Neural cell (in vitro differentiated cells): ENCODE measurements at regions not wholly inside any gene's neighbourhood (a gene's known extent, or its start where the extent isn't known, plus 50 kb on each side); places are given as distances from the start of the nearest gene placed in this dataset.

Experiments
- H2AFZ ChIP-seq: fragments of 200-600, 300-800 bp; sonication (generic), shearing (Covaris generic); 2 replicates; pipeline ENCODE4 v1.6.0; 2014; ENCODE audit warnings: low read depth, mild to moderate bottlenecking, antibody characterized with exemption, low read length, moderate library complexity
- H3F3A ChIP-seq: fragments of 200-600 bp; shearing (Covaris generic); 2 replicates; pipeline ENCODE4 v1.6.1; 2016; ENCODE audit warnings: mild to moderate bottlenecking, moderate library complexity, mixed read lengths, antibody characterized with exemption, low read length; ENCODE audit not compliant: insufficient read depth, poor library complexity, severe bottlenecking
- H3K27ac ChIP-seq: fragments of 200-600, 300-800 bp; sonication (generic), shearing (Covaris generic); 2 replicates; pipeline ENCODE4 v1.5.1; 2014; ENCODE audit warnings: mild to moderate bottlenecking, low read length, moderate library complexity
- H3K27me3 ChIP-seq: fragments of 300-800, 200-600 bp; sonication (generic), shearing (Covaris generic); 2 replicates; pipeline ENCODE4 v1.6.0; 2014; ENCODE audit warnings: mild to moderate bottlenecking, low read depth, low read length, moderate library complexity; ENCODE audit not compliant: insufficient read depth
- H3K36me3 ChIP-seq: fragments of 300-800, 200-600 bp; sonication (generic), shearing (Covaris generic); 2 replicates; pipeline ENCODE4 v1.5.1; 2014; ENCODE audit warnings: mild to moderate bottlenecking, antibody characterized with exemption, low read length, moderate library complexity; ENCODE audit not compliant: insufficient read depth
- H3K4me2 ChIP-seq: fragments of 300-800, 200-600 bp; sonication (generic), shearing (Covaris generic); 2 replicates; pipeline ENCODE4 v1.6.0; 2014; ENCODE audit warnings: mild to moderate bottlenecking, low read length
- H3K4me3 ChIP-seq: fragments of 300-800, 200-600 bp; sonication (generic), shearing (Covaris generic); 2 replicates; pipeline ENCODE4 v1.5.1; 2014; ENCODE audit warnings: mild to moderate bottlenecking, low read length, moderate library complexity
- H3K79me2 ChIP-seq: fragments of 200-600 bp; shearing (Covaris generic); replicated peaks from 2 replicates; pipeline ENCODE4 v1.6.0; 2014; ENCODE audit warnings: mild to moderate bottlenecking, low read length, moderate library complexity; ENCODE audit not compliant: insufficient read depth
- H3K9ac ChIP-seq: fragments of 300-800, 200-600 bp; sonication (generic), shearing (Covaris generic); 2 replicates; pipeline ENCODE4 v1.6.1; 2016; ENCODE audit warnings: mild to moderate bottlenecking, low read length, mixed read lengths
- H3K9me2 ChIP-seq: fragments of 200-600 bp; shearing (Covaris generic); 2 replicates; pipeline ENCODE4 v1.6.1; 2016; ENCODE audit warnings: mild to moderate bottlenecking, low read length, mixed read lengths; ENCODE audit not compliant: insufficient read depth
- H3K9me3 ChIP-seq: fragments of 200-600, 300-800 bp; sonication (generic), shearing (Covaris generic); 2 replicates; pipeline ENCODE4 v1.6.1; 2016; ENCODE audit warnings: mild to moderate bottlenecking, mixed run types, low read length, moderate library complexity, mixed read lengths
- H4K20me1 ChIP-seq: fragments of 200-600 bp; shearing (Covaris generic); 2 replicates; pipeline ENCODE4 v1.6.1; 2016; ENCODE audit warnings: mild to moderate bottlenecking, mixed run types; ENCODE audit not compliant: insufficient read depth
- CTCF ChIP-seq: fragments of 450-650 bp; IDR thresholded peaks from 2 replicates; pipeline ENCODE4 v1.5.1; 2014; ENCODE audit warnings: antibody characterized with exemption, mild to moderate bottlenecking, moderate library complexity; ENCODE audit not compliant: poor library complexity, severe bottlenecking
- EP300 ChIP-seq: fragments of 450-650 bp; conservative IDR thresholded peaks from 2 replicates; pipeline ENCODE4 v1.6.1; 2014; ENCODE audit warnings: antibody characterized with exemption, mild to moderate bottlenecking, moderate library complexity; ENCODE audit not compliant: poor library complexity, severe bottlenecking
- EZH2 ChIP-seq: fragments of 200-600, 300-800 bp; shearing (Covaris generic), sonication (generic); IDR thresholded peaks from 2 replicates; pipeline ENCODE4 v1.6.1; 2014; ENCODE audit warnings: antibody characterized with exemption, low read length, borderline replicate concordance, mild to moderate bottlenecking; ENCODE audit not compliant: insufficient read depth, poor library complexity, severe bottlenecking
- MXI1 ChIP-seq: fragments of 450-650 bp; conservative IDR thresholded peaks from 2 replicates; pipeline ENCODE4 v1.6.1; 2014; ENCODE audit warnings: antibody characterized with exemption, mild to moderate bottlenecking; ENCODE audit not compliant: poor library complexity, severe bottlenecking
- POLR2AphosphoS5 ChIP-seq: IDR thresholded peaks from 2 replicates; pipeline ENCODE4 v1.6.1; 2012
- RAD21 ChIP-seq: fragments of 450-650 bp; conservative IDR thresholded peaks from 2 replicates; pipeline ENCODE4 v1.6.1; 2014; ENCODE audit warnings: antibody characterized with exemption, mild to moderate bottlenecking, moderate library complexity
- REST ChIP-seq: IDR thresholded peaks from 2 replicates; pipeline ENCODE4 v1.6.1; 2012; ENCODE audit warnings: borderline replicate concordance
- SMC3 ChIP-seq: fragments of 450-650 bp; conservative IDR thresholded peaks from 2 replicates; pipeline ENCODE4 v1.6.1; 2014; ENCODE audit warnings: antibody characterized with exemption, mild to moderate bottlenecking, moderate library complexity; ENCODE audit not compliant: poor library complexity
- TAF1 ChIP-seq: IDR thresholded peaks from 2 replicates; pipeline ENCODE4 v1.6.1; 2012; ENCODE audit warnings: low read depth

- Histone ChIP-seq H3K9me2 (no peaks in the 10 kb centered on the region), H3F3A (no peaks in the 10 kb centered on the region), H3K36me3 (no peaks in the 10 kb centered on the region), H3K79me2 (no peaks in the 10 kb centered on the region), H3K4me3 (no peak overlapping the region), H3K4me2 (no peak overlapping the region), H3K9ac (no peak overlapping the region), H4K20me1 (no peaks in the 10 kb centered on the region), H3K27me3 (no peaks in the 10 kb centered on the region), H3K27ac (no peak overlapping the region), H3K9me3 (no peaks in the 10 kb centered on the region), H2AFZ (no peak overlapping the region)
- TF ChIP-seq EP300 (no peak), MXI1 (no peak), SMC3 (no peak), POLR2AphosphoS5 (no peak), EZH2 (no peak), REST (no peak), TAF1 (no peak), CTCF (no peak), RAD21 (no peak)
These were observed 141.9 kb upstream of the CCDC54 start for GRCh38 chr3:107235193-107235927.

GRCh38 chr3:107235928-107236315 lies 141.3 kb upstream of the CCDC54 start:
- H3K4me3 ChIP-seq, result peak overlapping the region; percentile 37
- H4K20me1 ChIP-seq, result no peaks in the 10 kb centered on the region
- no peaks in the 10 kb centered on the region for H3K27me3 ChIP-seq
- H3K4me2 ChIP-seq, result peak overlapping the region; percentile 44
- no peak overlapping the region for H2AFZ ChIP-seq
- no peaks in the 10 kb centered on the region for H3F3A ChIP-seq
- H3K9me2 ChIP-seq, result no peaks in the 10 kb centered on the region
- no peaks in the 10 kb centered on the region for H3K79me2 ChIP-seq
- H3K9me3 ChIP-seq, result no peaks in the 10 kb centered on the region
- H3K27ac ChIP-seq, result no peak overlapping the region
- H3K9ac ChIP-seq, result no peak overlapping the region
- TF ChIP-seq EP300 (no peak), CTCF (peak; percentile 95), MXI1 (no peak), SMC3 (peak; percentile 94), RAD21 (peak; percentile 96), POLR2AphosphoS5 (no peak), TAF1 (no peak)
- no peaks in the 10 kb centered on the region for H3K36me3 ChIP-seq
